ENCODE measurements at regions not wholly inside any gene's neighbourhood (a gene's known extent, or its start where the extent isn't known, plus 50 kb on each side); places are given as distances from the start of the nearest gene placed in this dataset.

DNA sequence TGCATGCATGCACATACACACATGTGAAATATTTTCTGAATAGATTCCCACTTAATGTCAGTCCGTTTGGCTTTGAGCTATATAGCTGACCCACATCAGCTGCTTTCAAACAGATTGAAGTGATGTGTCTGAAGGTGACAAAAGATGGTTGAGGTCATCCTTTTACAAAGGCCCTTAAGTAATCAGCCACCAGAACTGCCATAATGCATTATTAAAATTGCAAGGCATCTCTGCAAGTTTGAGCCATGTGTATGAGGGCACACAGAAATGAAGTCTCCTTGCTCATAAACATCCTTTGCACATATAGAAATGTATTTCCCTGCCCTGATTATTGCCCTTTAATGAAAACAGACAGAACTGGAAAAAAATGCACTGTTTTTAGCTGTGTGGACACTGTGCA is 1043.0 kb upstream of the C9orf72 start:
- intact Hi-C loops (cut with micrococcal nuclease) = no loop called here
- TF ChIP-seq POLR2AphosphoS5 (IDR thresholded peaks at IDR 0.05; ENCODE audit: insufficient read depth, low read depth, low read length) = no peak
- TF ChIP-seq MAX (IDR thresholded peaks at IDR 0.05; ENCODE audit: insufficient read depth, insufficient read length) = no peak
- TF ChIP-seq POLR2A (IDR thresholded peaks at IDR 0.05; ENCODE audit: low read depth, low read length) = no peak
- TF ChIP-seq EZH2 (IDR thresholded peaks at IDR 0.05; ENCODE audit: borderline replicate concordance, low read depth, low read length, severe bottlenecking) = no peak
- no peak for TF ChIP-seq MYC (IDR thresholded peaks at IDR 0.05; ENCODE audit: low read depth, low read length)
- TF ChIP-seq GATA2 (IDR thresholded peaks at IDR 0.05; ENCODE audit: insufficient read depth, insufficient read length, low read depth, low read length) = no peak
- TF ChIP-seq JUN (IDR thresholded peaks at IDR 0.05; ENCODE audit: borderline replicate concordance, insufficient read depth, insufficient read length, low read depth) = no peak
- H3K4me2 ChIP-seq (ENCODE audit: insufficient read depth, low read length) = no peak overlapping the region
- no peak overlapping the region for H2AFZ ChIP-seq (ENCODE audit: low read depth, low read length)
- no peaks in the 10 kb centered on the region for H3K4me1 ChIP-seq (ENCODE audit: control insufficient read depth, extremely low read depth, insufficient read depth, low read length)
- dilution Hi-C loops (cut with MboI; ENCODE audit: extremely low pct_ligation_motif_present, low sequenced_read_pairs) = no loop called here
- H3K79me2 ChIP-seq (ENCODE audit: control insufficient read depth, insufficient read depth, low read length) = no peaks in the 10 kb centered on the region
- no peaks in the 10 kb centered on the region for H3K27me3 ChIP-seq (ENCODE audit: control insufficient read depth in 2 of 2, insufficient read depth in 2 of 2, low read length in 2 of 2)
- no peak for DNase-seq (ENCODE audit: low read depth, low spot score)
- POLR2A ChIA-PET = no interaction called here
- no peaks in the 10 kb centered on the region for H4K20me1 ChIP-seq (replicated peaks; ENCODE audit: control insufficient read depth, extremely low read depth, insufficient read depth, low read length)
- H3K9me3 ChIP-seq (replicated peaks; ENCODE audit: control insufficient read depth, insufficient read depth, low read length) = no peaks in the 10 kb centered on the region
- no peak overlapping the region for H3K4me3 ChIP-seq (replicated peaks in 1 of 3; ENCODE audit: insufficient read depth in 1 of 3, low read depth in 1 of 3, low read length in 3 of 3)
- H3K9me1 ChIP-seq (replicated peaks; ENCODE audit: control insufficient read depth, extremely low read depth, insufficient read depth, low read length) = no peaks in the 10 kb centered on the region
- no peak overlapping the region for H3K9ac ChIP-seq (replicated peaks; ENCODE audit: extremely low read depth, insufficient read depth, low read length)
- H3K27ac ChIP-seq (ENCODE audit: insufficient read depth, low read depth, low read length) = no peak overlapping the region
- BruUV-seq (replicated peaks) = no TSS peak
- CTCF ChIA-PET = no interaction called here
- H3K36me3 ChIP-seq (ENCODE audit: control insufficient read depth in 2 of 2, extremely low read depth in 1 of 2, insufficient read depth in 2 of 2, low read length in 2 of 2) = no peaks in the 10 kb centered on the region
- no peak for FAIRE-seq

DNA sequence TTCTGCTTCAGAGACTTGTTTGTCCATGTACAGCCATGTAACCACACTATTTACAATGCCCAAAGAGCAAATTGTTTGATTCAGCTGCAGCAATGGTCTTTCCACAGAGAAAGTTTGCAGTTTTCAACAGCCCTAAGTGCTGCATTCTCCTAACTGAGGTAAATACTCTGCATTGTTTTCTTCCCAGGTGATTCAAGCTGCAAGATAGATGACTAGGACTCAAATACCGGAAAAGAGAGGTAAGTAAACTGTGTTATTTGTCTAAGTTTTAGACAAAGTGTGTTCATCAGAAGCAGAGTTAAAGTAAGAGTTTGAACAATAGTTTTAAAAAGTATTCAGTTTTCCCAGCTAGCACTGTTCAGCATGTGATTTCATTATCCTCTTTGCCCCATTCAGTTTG is 1046.7 kb upstream of the C9orf72 start:
- BruUV-seq (replicated peaks) = no TSS peak
- Histone ChIP-seq H3K9me1 (replicated peaks; ENCODE audit: control insufficient read depth, extremely low read depth, insufficient read depth, low read length) (no peaks in the 10 kb centered on the region), H3K9me3 (replicated peaks; ENCODE audit: control insufficient read depth, insufficient read depth, low read length) (peaks cover 3% of the 10 kb centered on the region), H3K27ac (ENCODE audit: insufficient read depth, low read depth, low read length) (no peak overlapping the region), H4K20me1 (replicated peaks; ENCODE audit: control insufficient read depth, extremely low read depth, insufficient read depth, low read length) (no peaks in the 10 kb centered on the region), H3K4me3 (replicated peaks in 1 of 3; ENCODE audit: insufficient read depth in 1 of 3, low read depth in 1 of 3, low read length in 3 of 3) (no peak overlapping the region), H2AFZ (ENCODE audit: low read depth, low read length) (no peak overlapping the region), H3K4me2 (ENCODE audit: insufficient read depth, low read length) (no peak overlapping the region), H3K79me2 (ENCODE audit: control insufficient read depth, insufficient read depth, low read length) (no peaks in the 10 kb centered on the region), H3K9ac (replicated peaks; ENCODE audit: extremely low read depth, insufficient read depth, low read length) (no peak overlapping the region), H3K4me1 (ENCODE audit: control insufficient read depth, extremely low read depth, insufficient read depth, low read length) (no peaks in the 10 kb centered on the region), H3K36me3 (ENCODE audit: control insufficient read depth in 2 of 2, extremely low read depth in 1 of 2, insufficient read depth in 2 of 2, low read length in 2 of 2) (no peaks in the 10 kb centered on the region), H3K27me3 (ENCODE audit: control insufficient read depth in 2 of 2, insufficient read depth in 2 of 2, low read length in 2 of 2) (no peaks in the 10 kb centered on the region)
- no peak for FAIRE-seq
- no peak for DNase-seq (ENCODE audit: low read depth, low spot score)
- CTCF ChIA-PET = no interaction called here
- POLR2A ChIA-PET = no interaction called here
- TF ChIP-seq JUN (IDR thresholded peaks at IDR 0.05; ENCODE audit: borderline replicate concordance, insufficient read depth, insufficient read length, low read depth) (no peak), POLR2AphosphoS5 (IDR thresholded peaks at IDR 0.05; ENCODE audit: insufficient read depth, low read depth, low read length) (no peak), POLR2A (IDR thresholded peaks at IDR 0.05; ENCODE audit: low read depth, low read length) (no peak), MAX (IDR thresholded peaks at IDR 0.05; ENCODE audit: insufficient read depth, insufficient read length) (no peak), MYC (IDR thresholded peaks at IDR 0.05; ENCODE audit: low read depth, low read length) (no peak)
- intact Hi-C loops (cut with micrococcal nuclease) (no loop called here), dilution Hi-C loops (cut with MboI; ENCODE audit: extremely low pct_ligation_motif_present, low sequenced_read_pairs) (no loop called here)
